AG10803 (cell line): ENCODE measurements at regions not wholly inside any gene's neighbourhood (a gene's known extent, or its start where the extent isn't known, plus 50 kb on each side); places are given as distances from the start of the nearest gene placed in this dataset.
"Not testable (repeated sequence)": the region's sequence is repeated elsewhere in the genome, so short reads cannot be mapped to it uniquely, and the experiment has no call there.

Source experiments
- DNase-seq: peaks from one replicate; pipeline ENCODE4 v3.0.0; 2010; ENCODE audit warnings: low read depth
- H3K4me3 ChIP-seq: 2 replicates; pipeline ENCODE4 v1.5.1; 2011; ENCODE audit warnings: mild to moderate bottlenecking, low read length, control low read depth
- CTCF ChIP-seq: conservative IDR thresholded peaks from 2 replicates; pipeline ENCODE4 v1.5.1; 2011; ENCODE audit warnings: mild to moderate bottlenecking, low read length, control low read depth, inconsistent platforms

GRCh38 chr7:69537691-69538090 is 60.6 kb upstream of the AUTS2 start:
- no peak overlapping the region for H3K4me3 ChIP-seq
- DNase-seq, result no peak
- no peak for TF ChIP-seq CTCF

DNA sequence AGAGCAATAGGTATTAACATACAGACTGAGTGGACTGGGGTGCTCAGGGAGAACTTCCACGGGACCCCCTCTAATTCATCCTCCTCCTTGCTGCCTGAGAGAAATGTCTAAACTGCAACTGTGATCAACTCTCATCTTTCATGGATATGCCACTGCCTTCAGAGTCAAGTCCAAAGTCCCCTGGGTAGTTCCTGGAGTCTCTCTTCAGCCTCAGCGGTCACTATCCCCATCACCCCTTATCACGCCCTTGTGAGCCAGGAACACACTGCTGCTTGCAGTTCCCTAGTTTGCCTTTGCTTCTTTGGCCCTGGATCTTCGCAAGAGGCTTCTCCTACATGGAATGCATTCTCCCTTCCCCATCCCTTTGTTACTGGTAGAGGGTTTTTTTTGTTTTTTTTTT is 58.7 kb upstream of the AUTS2 start:
- no peak overlapping the region for H3K4me3 ChIP-seq
- no peak for TF ChIP-seq CTCF
- DNase-seq, result no peak

- TF ChIP-seq CTCF, result no peak
- H3K4me3 ChIP-seq, result no peak overlapping the region
- no peak for DNase-seq
Measured at GRCh38 chr7:69540287-69540686, 58.0 kb upstream of the AUTS2 start.

DNA sequence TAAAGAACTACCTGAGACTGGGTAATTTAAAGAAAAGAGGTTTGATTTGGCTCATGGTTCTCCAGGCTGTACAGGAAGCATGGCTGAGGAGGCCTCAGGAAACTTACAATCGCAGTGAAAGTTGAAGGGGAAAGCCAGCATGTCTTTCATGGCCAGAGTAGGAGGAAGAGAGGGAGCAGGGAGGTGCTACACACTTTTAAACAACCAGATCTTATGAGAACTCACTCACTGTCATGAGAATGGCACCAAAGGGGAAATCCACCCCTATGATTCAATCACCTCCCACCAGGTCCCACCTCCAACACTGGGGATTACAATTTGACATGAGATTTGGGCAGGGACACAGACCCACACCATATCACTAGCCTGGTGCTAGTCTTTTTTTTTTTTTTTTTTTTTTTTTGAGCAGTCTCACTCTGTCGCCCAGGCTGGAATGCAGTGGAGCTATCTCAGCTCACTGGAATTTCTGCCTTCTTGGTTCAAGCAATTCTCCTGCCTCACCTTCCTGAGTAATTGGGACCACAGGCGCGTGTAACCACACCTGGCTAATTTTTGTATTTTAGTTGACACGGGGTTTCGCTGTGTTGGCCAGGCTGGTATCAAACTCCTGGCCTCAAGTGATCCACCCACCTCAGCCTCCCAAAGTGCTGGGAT is 56.4 kb upstream of the AUTS2 start:
- H3K4me3 ChIP-seq, DNase-seq: not testable (repeated sequence)

DNA sequence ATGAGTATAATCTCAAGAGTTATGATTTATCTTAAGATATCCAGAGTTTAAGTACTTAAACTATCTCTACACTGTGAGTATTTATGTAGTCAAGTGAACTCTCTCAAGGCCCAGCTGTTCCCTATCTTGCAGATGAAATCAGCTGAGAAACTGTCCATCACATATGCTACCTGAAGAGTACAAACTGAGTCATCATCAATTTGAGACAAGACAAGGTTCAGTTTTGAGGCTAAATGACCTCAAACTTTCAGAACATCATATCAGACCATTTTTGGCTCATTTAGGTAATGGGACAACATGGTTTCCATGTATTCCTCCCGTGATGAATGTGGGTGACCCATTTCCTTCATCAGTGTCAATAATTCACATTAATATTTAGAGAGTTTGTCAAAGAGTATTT is 53.1 kb upstream of the AUTS2 start:
- TF ChIP-seq CTCF, result no peak
- H3K4me3 ChIP-seq, result no peak overlapping the region
- no peak for DNase-seq
